OCI-LY3 (cell line): ENCODE measurements at regions not wholly inside any gene's neighbourhood (a gene's known extent, or its start where the extent isn't known, plus 50 kb on each side); places are given as distances from the start of the nearest gene placed in this dataset.

Experiments
- CTCF ChIP-seq: fragments of 200-600, 300-600 bp; sonication (generic); IDR thresholded peaks from 2 replicates; pipeline ENCODE4 v1.5.1; 2014; ENCODE audit warnings: antibody characterized with exemption, low read length, low read depth
- EZH2phosphoT487 ChIP-seq: fragments of 200-600 bp; shearing (Covaris generic); IDR thresholded peaks from 2 replicates; pipeline ENCODE4 v1.6.1; 2018; ENCODE audit warnings: antibody characterized with exemption, mixed run types, low read depth

- TF ChIP-seq CTCF (no peak), EZH2phosphoT487 (no peak)
Measured at GRCh38 chr5:165143741-165144140, 1638.3 kb downstream of the MAT2B start.
